ENCODE measurements at regions not wholly inside any gene's neighbourhood (a gene's known extent, or its start where the extent isn't known, plus 50 kb on each side); places are given as distances from the start of the nearest gene placed in this dataset.
A peak's percentile ranks its signal among the peaks of the same experiment; 100 is the strongest.

- ChIA-PET POLR2A (interaction anchor here (0.7 kb wide), 1 partner anchor 84 kb away, joined by 3 read pairs; no protein-coding TSS in a partner anchor), CTCF (interaction anchor here (0.9 to 2.7 kb wide), 3 partner anchors 13 to 120 kb away, joined by 3 to 22 read pairs (median 5); no protein-coding TSS in a partner anchor)
- H3K9me3 Mint-ChIP-seq = no peaks in the 10 kb centered on the region; the same call in 1 of the 2 replicates
- no peaks in the 10 kb centered on the region; the same call in 1 of the 2 replicates for H3K27me3 Mint-ChIP-seq (ENCODE audit: low read depth)
- H3K4me1 Mint-ChIP-seq = peaks cover 77% of the 10 kb centered on the region
- DNase-seq (ENCODE audit: low spot score) (peak; percentile 34), ATAC-seq (peak; percentile 85)
- H3K4me3 Mint-ChIP-seq = peak overlapping the region; percentile 51
- peak overlapping the region; percentile 97 for H3K27ac Mint-ChIP-seq
- TF ChIP-seq ZNF219 (CRISPR knock-in tag; IDR thresholded peaks at IDR 0.05; ENCODE audit: borderline replicate concordance) = no peak
- no peak for TF ChIP-seq ARID4B (CRISPR knock-in tag; IDR thresholded peaks at IDR 0.05; ENCODE audit: borderline replicate concordance)
- TF ChIP-seq ZNF263 (CRISPR knock-in tag; IDR thresholded peaks at IDR 0.05; ENCODE audit: low read depth) = no peak
- TF ChIP-seq CBFB (CRISPR knock-in tag; IDR thresholded peaks at IDR 0.05; ENCODE audit: low read depth) = 0 out of 2 replicates have a peak, but pooled peaks have one; percentile 46
- no peak for TF ChIP-seq TCF7 (CRISPR knock-in tag; IDR thresholded peaks at IDR 0.05; ENCODE audit: low read depth)
- TF ChIP-seq JAZF1 (CRISPR knock-in tag; IDR thresholded peaks at IDR 0.05) = no peak
- TF ChIP-seq SP1 (CRISPR knock-in tag; conservative IDR thresholded peaks at IDR 0.05) = 0 out of 2 replicates have a peak, but pooled peaks have one; percentile 13
- no peak for TF ChIP-seq RELA (CRISPR knock-in tag; IDR thresholded peaks at IDR 0.05; ENCODE audit: borderline replicate concordance)
- no peak for TF ChIP-seq SOX15 (CRISPR knock-in tag; IDR thresholded peaks at IDR 0.05)
- peaks cover 9% of the 10 kb centered on the region for H3K36me3 Mint-ChIP-seq
These were observed 228.9 kb downstream of the PMP22 start for GRCh38 chr17:15036238-15036637.

- TF ChIP-seq MXD4 (CRISPR knock-in tag; IDR thresholded peaks at IDR 0.05; ENCODE audit: borderline replicate concordance) (no peak), ZBTB21 (CRISPR knock-in tag; IDR thresholded peaks at IDR 0.05; ENCODE audit: borderline replicate concordance) (no peak), FOXK1 (CRISPR knock-in tag; IDR thresholded peaks at IDR 0.05) (no peak), ARID4B (CRISPR knock-in tag; IDR thresholded peaks at IDR 0.05; ENCODE audit: borderline replicate concordance) (no peak)
- CTCF ChIA-PET = no interaction called here
- H3K4me3 Mint-ChIP-seq = no peak overlapping the region
- peaks cover 47% of the 10 kb centered on the region for H3K4me1 Mint-ChIP-seq
- no peaks in the 10 kb centered on the region; the same call in 1 of the 2 replicates for H3K9me3 Mint-ChIP-seq
- POLR2A ChIA-PET = no interaction called here
- peak; percentile 41; the same call in 1 of the 2 replicates for ATAC-seq
- H3K36me3 Mint-ChIP-seq = peaks cover 3% of the 10 kb centered on the region; the same call in 1 of the 2 replicates
- no peak overlapping the region for H3K27ac Mint-ChIP-seq
- H3K27me3 Mint-ChIP-seq (ENCODE audit: low read depth) = no peaks in the 10 kb centered on the region
- no peak for DNase-seq (ENCODE audit: low spot score)
These were observed 233.2 kb downstream of the PMP22 start for GRCh38 chr17:15031975-15032374.

- no peaks in the 10 kb centered on the region for H3K9me3 Mint-ChIP-seq
- no peaks in the 10 kb centered on the region for H3K27me3 Mint-ChIP-seq (ENCODE audit: low read depth)
- CTCF ChIA-PET = interaction anchor here (1.0 kb wide), 1 partner anchor 127 kb away, joined by 3 read pairs; no protein-coding TSS in a partner anchor
- peaks cover 30% of the 10 kb centered on the region for H3K4me1 Mint-ChIP-seq
- no peak overlapping the region for H3K4me3 Mint-ChIP-seq
- ATAC-seq (no peak), DNase-seq (ENCODE audit: low spot score) (no peak)
- no peak for TF ChIP-seq CDX4 (CRISPR knock-in tag; IDR thresholded peaks at IDR 0.05; ENCODE audit: borderline replicate concordance)
- no peak for TF ChIP-seq ATF6 (CRISPR knock-in tag; IDR thresholded peaks at IDR 0.05)
- TF ChIP-seq JUN (CRISPR knock-in tag; IDR thresholded peaks at IDR 0.05) = no peak
- TF ChIP-seq ZNF396 (CRISPR knock-in tag; IDR thresholded peaks at IDR 0.05; ENCODE audit: borderline replicate concordance) = no peak
- TF ChIP-seq CREM (CRISPR knock-in tag; IDR thresholded peaks at IDR 0.05) = no peak
- TF ChIP-seq KAT7 (CRISPR knock-in tag; IDR thresholded peaks at IDR 0.05; ENCODE audit: borderline replicate concordance) = no peak
- no peak for TF ChIP-seq GABPB1 (CRISPR knock-in tag; IDR thresholded peaks at IDR 0.05)
- POLR2A ChIA-PET = no interaction called here
- H3K27ac Mint-ChIP-seq = no peak overlapping the region
- no peaks in the 10 kb centered on the region for H3K36me3 Mint-ChIP-seq
These were observed 235.7 kb downstream of the PMP22 start for GRCh38 chr17:15029469-15029868.

All from WTC11 (cell line).